Nephron progenitor cell (in vitro differentiated cells): ENCODE measurements at regions not wholly inside any gene's neighbourhood (a gene's known extent, or its start where the extent isn't known, plus 50 kb on each side); places are given as distances from the start of the nearest gene placed in this dataset.

Source experiments
- DNase-seq: peaks from one replicate; pipeline ENCODE4 v3.0.0; 2021
- H3K27ac Mint-ChIP-seq: 2 replicates; pipeline ENCODE4 v1.8.0; 2021; ENCODE audit warnings: mild to moderate bottlenecking, moderate library complexity, mixed read lengths
- H3K27me3 Mint-ChIP-seq: 2 replicates; pipeline ENCODE4 v1.8.0; 2021; ENCODE audit warnings: mild to moderate bottlenecking, low read depth, mixed read lengths; ENCODE audit not compliant: poor library complexity
- H3K36me3 Mint-ChIP-seq: 2 replicates; pipeline ENCODE4 v1.8.0; 2021; ENCODE audit warnings: low read depth, mixed read lengths
- H3K4me1 Mint-ChIP-seq: 2 replicates; pipeline ENCODE4 v1.8.0; 2021; ENCODE audit warnings: mixed read lengths
- H3K4me3 Mint-ChIP-seq: 2 replicates; pipeline ENCODE4 v1.8.0; 2021; ENCODE audit warnings: mild to moderate bottlenecking, moderate library complexity, mixed read lengths
- H3K9me3 Mint-ChIP-seq: 2 replicates; pipeline ENCODE4 v1.8.0; 2021; ENCODE audit warnings: mild to moderate bottlenecking, moderate library complexity, mixed read lengths
- TF ChIP-seq, protein P1 (sequence below): fragments of 200-600 bp; sonication (generic); IDR thresholded peaks from 2 replicates; pipeline ENCODE4 v1.5.0; 2021; ENCODE audit warnings: antibody characterized with exemption

DNA sequence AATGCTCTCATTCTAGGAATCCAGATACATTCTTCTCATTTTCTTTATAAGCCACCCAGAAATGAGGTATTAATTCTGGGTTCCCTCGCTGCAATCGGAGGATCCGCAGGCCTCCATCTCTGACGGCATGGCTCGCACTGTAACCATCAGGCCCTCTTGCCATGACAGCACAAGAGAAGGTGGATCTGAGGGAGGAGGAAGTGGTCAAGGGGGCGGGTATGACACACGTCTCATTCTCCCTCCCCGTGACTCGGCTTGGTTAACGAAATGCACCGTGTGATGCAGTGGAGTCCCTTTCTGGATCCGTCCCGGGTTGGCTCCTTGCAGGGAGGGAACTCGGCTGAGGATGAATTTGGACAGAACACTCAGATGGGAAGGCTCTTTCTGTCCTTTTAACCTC is 280.2 kb downstream of the TCERG1L start:
- DNase-seq: no peak
- H3K27me3 Mint-ChIP-seq: peaks cover 17% of the 10 kb centered on the region
- H3K9me3 Mint-ChIP-seq: no peaks in the 10 kb centered on the region
- no peak overlapping the region for H3K4me3 Mint-ChIP-seq
- no peaks in the 10 kb centered on the region for H3K36me3 Mint-ChIP-seq
- TF ChIP-seq, protein P1, sequence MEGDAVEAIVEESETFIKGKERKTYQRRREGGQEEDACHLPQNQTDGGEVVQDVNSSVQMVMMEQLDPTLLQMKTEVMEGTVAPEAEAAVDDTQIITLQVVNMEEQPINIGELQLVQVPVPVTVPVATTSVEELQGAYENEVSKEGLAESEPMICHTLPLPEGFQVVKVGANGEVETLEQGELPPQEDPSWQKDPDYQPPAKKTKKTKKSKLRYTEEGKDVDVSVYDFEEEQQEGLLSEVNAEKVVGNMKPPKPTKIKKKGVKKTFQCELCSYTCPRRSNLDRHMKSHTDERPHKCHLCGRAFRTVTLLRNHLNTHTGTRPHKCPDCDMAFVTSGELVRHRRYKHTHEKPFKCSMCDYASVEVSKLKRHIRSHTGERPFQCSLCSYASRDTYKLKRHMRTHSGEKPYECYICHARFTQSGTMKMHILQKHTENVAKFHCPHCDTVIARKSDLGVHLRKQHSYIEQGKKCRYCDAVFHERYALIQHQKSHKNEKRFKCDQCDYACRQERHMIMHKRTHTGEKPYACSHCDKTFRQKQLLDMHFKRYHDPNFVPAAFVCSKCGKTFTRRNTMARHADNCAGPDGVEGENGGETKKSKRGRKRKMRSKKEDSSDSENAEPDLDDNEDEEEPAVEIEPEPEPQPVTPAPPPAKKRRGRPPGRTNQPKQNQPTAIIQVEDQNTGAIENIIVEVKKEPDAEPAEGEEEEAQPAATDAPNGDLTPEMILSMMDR: no peak
- H3K4me1 Mint-ChIP-seq: peaks cover 7% of the 10 kb centered on the region
- no peak overlapping the region for H3K27ac Mint-ChIP-seq

DNA sequence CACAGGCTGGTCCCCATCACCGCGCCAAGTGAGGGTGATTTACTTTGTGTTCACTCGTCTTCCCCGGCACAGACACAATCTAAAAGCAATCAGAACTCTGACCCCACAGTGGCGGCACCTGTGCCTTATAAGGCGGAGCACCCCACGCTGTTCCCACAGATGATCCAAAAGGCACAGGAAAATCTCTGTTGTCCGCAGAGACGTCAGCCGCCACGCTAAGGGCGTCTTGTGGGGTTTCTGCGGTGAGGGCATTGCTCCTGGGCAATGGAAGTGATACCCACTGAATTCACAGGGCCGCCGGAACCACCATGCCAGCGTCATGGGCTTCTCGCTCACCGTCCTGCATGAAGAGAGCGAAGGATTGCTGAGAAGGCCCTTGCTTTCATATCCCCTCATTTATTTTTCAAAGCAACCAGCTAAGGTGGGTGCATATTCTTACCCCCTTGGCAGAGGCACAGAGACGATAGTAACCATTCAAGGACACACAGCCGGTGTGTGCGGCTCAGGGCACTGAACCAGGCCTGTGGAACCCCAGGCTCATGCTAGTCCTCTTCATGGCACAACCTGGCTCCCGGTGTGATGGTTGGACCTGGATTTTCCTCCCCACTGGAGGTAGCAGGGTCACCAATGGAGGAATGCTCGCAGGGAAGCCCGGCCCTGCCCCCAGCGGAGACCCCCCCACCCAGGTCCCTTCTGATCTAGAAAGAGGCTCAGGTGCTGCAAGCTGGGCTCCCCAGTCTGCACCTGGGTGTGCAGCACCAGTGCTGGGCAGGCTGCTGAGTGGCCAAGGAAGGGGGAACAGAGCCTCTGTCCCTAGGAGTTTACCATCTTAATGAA is 279.0 kb downstream of the TCERG1L start:
- Mint-ChIP-seq H3K27me3 (peaks cover 29% of the 10 kb centered on the region), H3K9me3 (no peaks in the 10 kb centered on the region), H3K36me3 (no peaks in the 10 kb centered on the region), H3K4me3 (no peak overlapping the region), H3K4me1 (peaks cover 12% of the 10 kb centered on the region), H3K27ac (no peak overlapping the region)
- DNase-seq: no peak
- TF ChIP-seq, protein P1: no peak

DNA sequence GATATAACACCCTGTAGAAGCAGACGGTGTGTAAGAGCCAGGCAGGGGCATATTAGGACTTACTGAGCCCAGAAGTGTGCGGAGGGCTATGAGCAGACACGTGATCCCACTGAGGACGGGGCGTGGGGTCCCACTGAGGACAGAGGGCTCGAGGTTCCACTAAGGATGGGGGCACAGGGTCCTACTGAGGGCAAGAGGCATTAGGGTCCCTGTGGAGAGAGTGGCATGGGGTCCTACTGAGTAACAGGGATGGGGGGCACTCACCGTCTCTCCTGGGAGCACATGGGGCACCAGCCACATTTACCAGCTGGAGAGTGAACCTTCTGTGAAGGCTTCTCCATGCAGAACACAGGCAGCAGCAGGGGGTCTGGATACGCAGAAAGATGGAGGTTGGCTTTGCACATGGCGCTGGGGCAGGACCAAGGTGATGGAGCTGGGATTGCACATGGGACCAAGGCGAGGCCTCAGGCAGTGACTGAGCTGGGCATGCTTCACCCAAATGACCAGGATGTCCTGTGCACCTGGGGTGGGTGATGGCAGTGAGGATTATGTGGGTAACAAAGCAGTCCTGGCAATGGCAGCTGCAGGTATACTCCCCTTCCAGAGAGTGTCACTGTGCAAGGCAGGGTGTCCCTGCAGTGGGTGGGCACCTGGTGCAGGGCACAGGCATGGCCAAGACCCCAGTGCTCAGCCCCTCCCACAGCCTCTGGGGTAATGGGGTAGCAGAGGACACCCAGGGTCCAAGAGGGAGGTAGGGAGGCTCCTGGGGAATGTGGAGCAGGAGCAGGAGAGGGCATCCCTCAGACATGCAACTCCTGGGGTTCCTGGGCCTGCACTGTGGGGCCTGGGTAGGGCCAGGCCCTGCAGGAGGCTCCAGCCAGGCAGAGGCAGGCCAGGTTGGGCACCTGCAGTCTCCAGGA is 278.1 kb downstream of the TCERG1L start:
- DNase-seq: no peak
- Mint-ChIP-seq H3K4me3 (no peak overlapping the region), H3K4me1 (peaks cover 12% of the 10 kb centered on the region), H3K36me3 (no peaks in the 10 kb centered on the region), H3K9me3 (no peaks in the 10 kb centered on the region), H3K27me3 (peaks cover 32% of the 10 kb centered on the region), H3K27ac (no peak overlapping the region)
- TF ChIP-seq, protein P1: no peak

DNA sequence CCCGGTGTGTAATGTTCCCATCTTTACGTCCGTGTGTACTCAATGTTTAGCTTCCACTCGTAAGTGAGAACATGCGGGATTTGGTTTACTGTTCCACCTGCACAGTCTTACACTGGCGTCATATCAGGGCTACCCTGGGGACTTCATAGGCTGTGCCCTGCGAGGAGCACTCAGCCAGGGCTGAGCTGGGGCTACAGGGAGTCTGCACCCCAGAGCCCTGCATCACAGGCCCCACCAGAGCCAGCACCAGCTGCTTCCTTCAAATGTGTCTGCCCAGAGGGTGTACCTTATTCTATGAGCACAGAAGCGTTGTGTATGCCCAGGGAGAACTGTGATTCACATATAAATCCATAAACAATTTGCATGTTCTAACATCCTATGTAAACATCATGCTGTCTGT is 277.1 kb downstream of the TCERG1L start:
- Mint-ChIP-seq H3K4me1 (peaks cover 12% of the 10 kb centered on the region), H3K36me3 (no peaks in the 10 kb centered on the region), H3K9me3 (no peaks in the 10 kb centered on the region), H3K27ac (no peak overlapping the region), H3K4me3 (no peak overlapping the region), H3K27me3 (peaks cover 31% of the 10 kb centered on the region)
- TF ChIP-seq, protein P1: no peak
- no peak for DNase-seq

DNA sequence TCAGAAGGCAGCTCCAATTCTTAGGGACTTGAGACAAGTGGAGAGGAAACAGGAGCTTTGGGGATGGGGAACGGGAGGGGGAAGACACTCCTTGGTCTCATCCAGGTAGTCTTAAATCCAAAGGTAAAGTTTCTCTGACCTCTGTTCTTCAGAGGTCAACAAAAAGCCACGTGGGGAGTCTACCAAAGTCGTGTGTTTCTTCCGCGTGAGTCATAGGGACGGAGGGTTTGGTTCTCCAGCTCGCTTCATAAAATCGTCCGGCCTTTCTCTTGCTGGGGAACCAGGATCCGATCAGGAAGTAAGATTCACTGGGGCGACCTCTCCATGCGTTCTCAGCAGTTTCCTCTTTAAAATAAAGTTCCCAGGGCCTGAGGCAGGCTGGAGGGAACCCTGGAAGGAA is 275.7 kb downstream of the TCERG1L start:
- peaks cover 12% of the 10 kb centered on the region for H3K4me1 Mint-ChIP-seq
- peaks cover 7% of the 10 kb centered on the region for H3K9me3 Mint-ChIP-seq
- H3K4me3 Mint-ChIP-seq: no peak overlapping the region
- H3K36me3 Mint-ChIP-seq: no peaks in the 10 kb centered on the region
- H3K27me3 Mint-ChIP-seq: peaks cover 31% of the 10 kb centered on the region
- no peak overlapping the region for H3K27ac Mint-ChIP-seq
- TF ChIP-seq, protein P1: no peak
- no peak for DNase-seq
